ENCODE measurements at regions not wholly inside any gene's neighbourhood (a gene's known extent, or its start where the extent isn't known, plus 50 kb on each side); places are given as distances from the start of the nearest gene placed in this dataset.

- Mint-ChIP-seq H3K27me3 (ENCODE audit: insufficient read depth) (no peaks in the 10 kb centered on the region), H3K4me1 (peaks cover 23% of the 10 kb centered on the region), H3K4me3 (no peak overlapping the region), H3K36me3 (ENCODE audit: low read depth) (no peaks in the 10 kb centered on the region), H3K27ac (no peak overlapping the region), H3K9me3 (peaks cover 11% of the 10 kb centered on the region)
- 51 to 56% methylated on average over 4 to 5 of the region's 5 CpGs for WGBS, 2 experiments (ENCODE audit: insufficient coverage in 1 of 2, insufficient read length in 1 of 2)
- no peak overlapping the region for H3K9ac ChIP-seq (ENCODE audit: extremely low read depth, low read length, poor library complexity, severe bottlenecking)
- no peak overlapping the region for H3K4me3 ChIP-seq (ENCODE audit: low read length)
- no peak for DNase-seq
- H3K4me1 ChIP-seq (ENCODE audit: control insufficient read depth, insufficient read depth, low read length) = no peaks in the 10 kb centered on the region
- no peaks in the 10 kb centered on the region for H3K36me3 ChIP-seq (ENCODE audit: control insufficient read depth, insufficient read depth, low read length)
- H3K27ac ChIP-seq (ENCODE audit: low read depth, low read length) = peak overlapping the region; percentile 77
- no peak for TF ChIP-seq CTCF (conservative IDR thresholded peaks at IDR 0.05)
- H3K9me3 ChIP-seq (ENCODE audit: control insufficient read depth, low read length) = peaks cover 16% of the 10 kb centered on the region
- H3K27me3 ChIP-seq (ENCODE audit: control insufficient read depth, insufficient read depth, low read length, poor library complexity, severe bottlenecking) = no peaks in the 10 kb centered on the region
These were observed 1002.7 kb downstream of the CDH18 start for GRCh38 chr5:18985171-18985758.

- Mint-ChIP-seq H3K27me3 (ENCODE audit: insufficient read depth) (no peaks in the 10 kb centered on the region), H3K36me3 (ENCODE audit: low read depth) (no peaks in the 10 kb centered on the region), H3K27ac (no peak overlapping the region), H3K4me1 (peaks cover 23% of the 10 kb centered on the region), H3K9me3 (peaks cover 9% of the 10 kb centered on the region), H3K4me3 (no peak overlapping the region)
- no peaks in the 10 kb centered on the region for H3K36me3 ChIP-seq (ENCODE audit: control insufficient read depth, insufficient read depth, low read length)
- 63 to 92% methylated on average over 1 of the region's 1 CpG for WGBS, 2 experiments (ENCODE audit: insufficient coverage in 1 of 2, insufficient read length in 1 of 2)
- H3K4me1 ChIP-seq (ENCODE audit: control insufficient read depth, insufficient read depth, low read length) = no peaks in the 10 kb centered on the region
- TF ChIP-seq CTCF (conservative IDR thresholded peaks at IDR 0.05) = no peak
- no peak for DNase-seq
- H3K9me3 ChIP-seq (ENCODE audit: control insufficient read depth, low read length) = peaks cover 14% of the 10 kb centered on the region
- no peak overlapping the region for H3K9ac ChIP-seq (ENCODE audit: extremely low read depth, low read length, poor library complexity, severe bottlenecking)
- no peaks in the 10 kb centered on the region for H3K27me3 ChIP-seq (ENCODE audit: control insufficient read depth, insufficient read depth, low read length, poor library complexity, severe bottlenecking)
- H3K4me3 ChIP-seq (ENCODE audit: low read length) = no peak overlapping the region
- no peak overlapping the region for H3K27ac ChIP-seq (ENCODE audit: low read depth, low read length)
These were observed 1000.9 kb downstream of the CDH18 start for GRCh38 chr5:18987101-18987500.

GRCh38 chr5:18990852-18991251 is 997.1 kb downstream of the CDH18 start:
- Mint-ChIP-seq H3K9me3 (no peaks in the 10 kb centered on the region), H3K27ac (no peak overlapping the region), H3K27me3 (ENCODE audit: insufficient read depth) (no peaks in the 10 kb centered on the region), H3K4me1 (peaks cover 13% of the 10 kb centered on the region), H3K4me3 (no peak overlapping the region), H3K36me3 (ENCODE audit: low read depth) (no peaks in the 10 kb centered on the region)
- Histone ChIP-seq H3K4me1 (ENCODE audit: control insufficient read depth, insufficient read depth, low read length) (no peaks in the 10 kb centered on the region), H3K27ac (ENCODE audit: low read depth, low read length) (no peak overlapping the region), H3K9me3 (ENCODE audit: control insufficient read depth, low read length) (no peaks in the 10 kb centered on the region), H3K27me3 (ENCODE audit: control insufficient read depth, insufficient read depth, low read length, poor library complexity, severe bottlenecking) (no peaks in the 10 kb centered on the region), H3K36me3 (ENCODE audit: control insufficient read depth, insufficient read depth, low read length) (no peaks in the 10 kb centered on the region), H3K9ac (ENCODE audit: extremely low read depth, low read length, poor library complexity, severe bottlenecking) (no peak overlapping the region), H3K4me3 (ENCODE audit: low read length) (no peak overlapping the region)
- DNase-seq = no peak
- no peak for TF ChIP-seq CTCF (conservative IDR thresholded peaks at IDR 0.05)
- WGBS, 2 experiments (ENCODE audit: insufficient coverage in 1 of 2, insufficient read length in 1 of 2) = 88% methylated on average over 1 of the region's 1 CpG; no CpG with 5 or more reads in 1 of the 2 experiments

All from endodermal cell (in vitro differentiated cells).